Activated CD8-positive, alpha-beta T cell treated with anti-CD3 and anti-CD28 coated beads, Interleukin-2, amount 10 ng/mL, durations not matched to agents 7 days and 5 days (primary cell): ENCODE measurements at regions not wholly inside any gene's neighbourhood (a gene's known extent, or its start where the extent isn't known, plus 50 kb on each side); places are given as distances from the start of the nearest gene placed in this dataset.
"Not testable (repeated sequence)": the region's sequence is repeated elsewhere in the genome, so short reads cannot be mapped to it uniquely, and the experiment has no call there.

Source experiments
- ATAC-seq: fragments of 150-1000 bp; cut with Tn5 transposase; one replicate; pipeline ENCODE4 v1.10.0; 2021; ENCODE audit warnings: moderate library complexity
- CTCF ChIA-PET: fragments of 350-600 bp; sonication (Branson Sonifier 250); formaldehyde crosslinking; loops from one replicate; lab custom pipeline; 2021; ENCODE audit warnings: antibody characterized with exemption; lab: Charles Lee
- POLR2A ChIA-PET: fragments of 350-600 bp; sonication (Branson Sonifier 250); formaldehyde crosslinking; loops from one replicate; lab custom pipeline; 2021; ENCODE audit warnings: antibody characterized with exemption; lab: Charles Lee
- DNase-seq: peaks from one replicate; pipeline ENCODE4 v3.0.0-alpha.2; 2020
- H3K27ac Mint-ChIP-seq: one replicate; pipeline ENCODE4 v1.8.0; 2021; ENCODE audit warnings: mild to moderate bottlenecking, mixed read lengths
- H3K27me3 Mint-ChIP-seq: one replicate; pipeline ENCODE4 v1.8.0; 2021; ENCODE audit warnings: low read depth, mixed read lengths
- H3K36me3 Mint-ChIP-seq: one replicate; pipeline ENCODE4 v1.8.0; 2021; ENCODE audit warnings: low read depth, mixed read lengths
- H3K4me1 Mint-ChIP-seq: one replicate; pipeline ENCODE4 v1.8.0; 2021; ENCODE audit warnings: low read depth, mixed read lengths
- H3K4me3 Mint-ChIP-seq: one replicate; pipeline ENCODE4 v1.8.0; 2021; ENCODE audit warnings: mild to moderate bottlenecking, mixed read lengths
- H3K9me3 Mint-ChIP-seq: one replicate; pipeline ENCODE4 v1.8.0; 2022; ENCODE audit warnings: mixed read lengths; ENCODE audit not compliant: insufficient read depth

DNA sequence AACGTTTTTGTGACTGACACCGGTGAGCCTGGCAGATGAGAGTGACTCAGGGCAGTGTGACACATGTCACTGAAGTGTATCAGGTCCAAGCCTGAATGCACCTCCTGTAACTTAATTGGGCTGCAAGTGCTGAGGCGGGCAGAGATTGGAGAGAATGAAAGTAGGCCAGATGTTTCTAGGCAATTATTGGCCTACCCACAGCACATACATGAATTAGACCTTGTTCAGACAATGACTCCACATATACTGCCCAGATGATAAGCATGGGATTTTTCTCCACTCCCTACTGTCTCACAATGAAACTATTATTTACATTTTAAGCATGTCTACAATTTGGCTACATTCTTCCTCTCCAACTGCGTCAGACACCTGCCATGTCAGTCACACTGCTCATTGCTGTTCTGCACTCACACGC lies 187.3 kb upstream of the ZNF385D start:
- H3K27ac Mint-ChIP-seq = no peak overlapping the region

DNA sequence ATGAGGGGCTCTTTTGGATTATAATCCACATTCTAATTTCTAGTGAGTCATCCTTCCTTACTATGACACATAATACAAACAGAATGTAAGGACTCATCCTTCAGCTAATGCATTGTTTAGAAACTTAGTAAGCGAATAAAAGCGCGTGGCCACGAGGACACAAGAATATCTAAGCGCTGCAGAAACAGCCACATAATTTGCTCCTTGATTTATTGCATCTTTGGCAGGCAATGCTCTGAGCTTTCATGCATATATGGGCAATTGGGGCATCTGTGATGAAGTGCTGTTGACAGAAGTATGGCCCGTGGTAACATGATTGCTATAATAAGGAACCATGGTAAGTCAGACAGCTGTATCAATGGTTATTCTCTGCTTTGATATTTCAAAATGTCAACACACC lies 191.3 kb upstream of the ZNF385D start:
- H3K4me3 Mint-ChIP-seq = no peak overlapping the region
- POLR2A ChIA-PET = no interaction called here
- no peaks in the 10 kb centered on the region for H3K36me3 Mint-ChIP-seq
- H3K4me1 Mint-ChIP-seq = no peaks in the 10 kb centered on the region
- H3K27ac Mint-ChIP-seq = no peak overlapping the region
- DNase-seq = no peak
- no peaks in the 10 kb centered on the region for H3K9me3 Mint-ChIP-seq
- H3K27me3 Mint-ChIP-seq = no peaks in the 10 kb centered on the region
- CTCF ChIA-PET = no interaction called here
- no peak for ATAC-seq

More for the DNA sequence above, 187.3 kb upstream of the ZNF385D start:
- ATAC-seq (no peak), DNase-seq (no peak)
- no peak overlapping the region for H3K4me3 Mint-ChIP-seq
- ChIA-PET POLR2A (no interaction called here), CTCF (no interaction called here)
- no peaks in the 10 kb centered on the region for H3K4me1 Mint-ChIP-seq
- H3K36me3 Mint-ChIP-seq = no peaks in the 10 kb centered on the region
- no peaks in the 10 kb centered on the region for H3K9me3 Mint-ChIP-seq
- no peaks in the 10 kb centered on the region for H3K27me3 Mint-ChIP-seq

DNA sequence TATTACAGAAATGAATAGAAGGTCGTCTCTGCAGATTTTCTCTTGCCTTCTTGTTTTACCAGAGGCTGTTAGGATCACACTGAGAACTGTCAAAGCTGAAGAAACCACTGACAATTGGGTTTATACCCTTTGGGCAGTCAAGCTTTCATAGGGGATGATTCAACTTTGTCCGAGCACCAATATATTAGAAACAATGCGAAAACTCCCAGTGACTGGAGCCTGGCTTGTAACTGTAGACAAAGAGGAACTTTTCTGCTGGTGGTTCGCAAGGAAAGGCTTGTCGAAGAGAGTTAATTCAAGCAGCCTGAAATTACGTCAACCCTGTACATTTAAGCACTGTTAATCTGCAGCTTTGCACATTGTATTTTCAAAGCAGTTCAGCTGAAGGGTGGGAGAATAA lies 193.2 kb upstream of the ZNF385D start:
- DNase-seq (no peak), ATAC-seq (no peak)
- ChIA-PET POLR2A (no interaction called here), CTCF (no interaction called here)
- Mint-ChIP-seq H3K9me3 (no peaks in the 10 kb centered on the region), H3K27ac (no peak overlapping the region), H3K4me3 (no peak overlapping the region), H3K27me3 (no peaks in the 10 kb centered on the region), H3K36me3 (no peaks in the 10 kb centered on the region), H3K4me1 (no peaks in the 10 kb centered on the region)

DNA sequence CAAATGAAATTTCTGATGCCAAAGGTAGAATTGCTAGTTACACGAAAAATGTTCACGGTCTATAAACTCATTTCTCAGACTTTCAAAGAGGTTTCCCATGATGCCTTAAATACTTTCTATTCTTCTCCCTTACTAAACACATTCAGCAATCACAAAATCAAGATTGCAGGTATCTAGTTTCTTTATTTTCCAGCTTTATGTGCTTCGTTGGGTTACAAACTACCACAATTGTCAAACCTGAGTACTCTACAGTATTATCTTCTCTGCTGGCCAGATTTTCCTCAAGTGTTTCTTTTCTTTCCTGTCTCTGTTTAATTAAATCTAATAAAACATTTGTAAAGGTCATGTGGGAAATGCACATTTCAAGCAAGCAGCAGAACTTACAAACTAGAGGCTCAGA lies 201.8 kb upstream of the ZNF385D start:
- CTCF ChIA-PET = no interaction called here
- Mint-ChIP-seq H3K27me3 (no peaks in the 10 kb centered on the region), H3K27ac (no peak overlapping the region), H3K4me3 (no peak overlapping the region), H3K4me1 (no peaks in the 10 kb centered on the region), H3K36me3 (no peaks in the 10 kb centered on the region), H3K9me3 (peaks cover 19% of the 10 kb centered on the region)
- POLR2A ChIA-PET = no interaction called here
- ATAC-seq (no peak), DNase-seq (no peak)

DNA sequence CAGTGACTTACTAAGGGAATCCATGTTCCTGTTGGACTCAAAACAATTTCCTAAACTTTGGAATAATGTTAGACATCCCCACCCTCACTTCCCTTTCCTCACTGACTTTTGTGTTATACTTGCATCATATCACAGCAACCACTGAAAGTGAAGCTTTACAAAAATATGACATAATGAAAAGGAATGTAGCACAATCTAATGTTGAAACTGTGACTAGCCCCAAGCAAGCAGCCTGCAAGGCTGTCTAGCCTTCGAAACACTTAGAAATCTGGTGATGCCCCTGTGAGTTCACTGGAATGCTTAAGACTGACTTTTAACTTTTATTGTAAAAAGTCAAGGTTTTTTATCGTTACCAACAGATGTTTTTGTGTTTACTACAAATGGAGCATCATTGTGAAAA lies 203.7 kb upstream of the ZNF385D start:
- Mint-ChIP-seq H3K36me3 (no peaks in the 10 kb centered on the region), H3K27ac (no peak overlapping the region), H3K27me3 (no peaks in the 10 kb centered on the region), H3K9me3 (peaks cover 19% of the 10 kb centered on the region), H3K4me1 (no peaks in the 10 kb centered on the region), H3K4me3 (no peak overlapping the region)
- ChIA-PET POLR2A (no interaction called here), CTCF (no interaction called here)
- no peak for DNase-seq
- no peak for ATAC-seq

DNA sequence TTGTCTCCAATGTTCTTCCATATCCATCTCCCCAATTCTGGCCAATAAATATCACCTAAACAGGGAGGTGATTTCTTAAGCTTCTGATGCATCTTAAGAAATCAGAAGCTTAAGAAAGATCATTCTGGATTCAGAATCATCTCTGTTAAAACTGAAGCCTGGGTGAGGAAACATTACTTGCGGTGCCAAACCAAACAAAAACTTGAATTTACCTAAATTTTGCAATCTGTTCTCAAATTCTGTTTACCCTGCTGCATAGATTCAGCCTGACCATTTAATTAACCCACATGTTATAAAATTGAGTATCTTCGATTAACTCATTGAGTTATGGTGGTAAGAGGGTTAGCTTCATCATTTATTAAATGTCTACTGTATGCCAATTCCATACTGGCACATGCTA lies 204.4 kb upstream of the ZNF385D start:
- H3K4me3 Mint-ChIP-seq = no peak overlapping the region
- ChIA-PET POLR2A (no interaction called here), CTCF (no interaction called here)
- ATAC-seq (no peak), DNase-seq (no peak)
- no peak overlapping the region for H3K27ac Mint-ChIP-seq
- H3K9me3 Mint-ChIP-seq = peaks cover 17% of the 10 kb centered on the region
- no peaks in the 10 kb centered on the region for H3K27me3 Mint-ChIP-seq
- H3K4me1 Mint-ChIP-seq = no peaks in the 10 kb centered on the region
- no peaks in the 10 kb centered on the region for H3K36me3 Mint-ChIP-seq

DNA sequence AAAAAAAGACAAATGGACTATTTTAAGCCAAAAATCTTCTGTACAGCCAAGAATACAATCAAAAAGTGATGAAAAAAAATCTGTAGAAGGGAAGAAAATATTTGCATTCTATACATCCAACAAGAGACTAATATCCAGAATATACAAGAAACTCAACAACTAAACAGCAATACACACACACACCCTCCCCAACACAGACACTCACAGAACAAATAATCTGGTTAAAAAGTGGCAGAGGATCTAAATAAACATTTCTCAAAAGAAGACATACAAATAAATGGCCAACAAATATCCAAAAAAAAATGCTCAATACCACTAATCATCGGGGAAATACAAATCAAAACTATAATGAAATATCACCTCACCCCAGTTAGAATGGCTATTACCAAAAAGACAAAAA lies 209.0 kb upstream of the ZNF385D start:
- Mint-ChIP-seq H3K4me3 (no peak overlapping the region), H3K9me3 (peaks cover 3% of the 10 kb centered on the region), H3K27ac (no peak overlapping the region), H3K4me1 (no peaks in the 10 kb centered on the region), H3K27me3 (no peaks in the 10 kb centered on the region), H3K36me3 (no peaks in the 10 kb centered on the region)
- CTCF ChIA-PET = no interaction called here
- ATAC-seq (no peak), DNase-seq (no peak)
- POLR2A ChIA-PET = no interaction called here

DNA sequence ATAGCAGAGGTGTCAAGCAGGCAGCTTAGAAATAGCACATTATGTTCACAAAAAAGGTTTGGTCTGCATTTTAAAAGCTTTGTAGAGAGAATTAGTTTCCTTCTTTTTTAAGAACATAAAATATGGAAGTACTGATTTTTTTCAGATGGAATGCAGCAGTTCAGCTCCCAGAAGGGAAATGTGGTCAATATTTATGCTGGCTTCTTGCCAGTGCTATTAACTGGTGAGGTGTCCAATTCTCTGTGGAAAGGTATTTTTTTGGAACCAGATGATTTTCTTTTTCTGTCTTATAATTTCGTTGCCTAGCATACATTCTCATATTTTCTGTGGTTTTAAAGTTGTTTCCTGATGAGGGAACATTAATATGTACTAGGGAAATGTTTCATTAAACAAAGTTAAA lies 211.4 kb upstream of the ZNF385D start:
- Mint-ChIP-seq H3K4me3 (no peak overlapping the region), H3K36me3 (no peaks in the 10 kb centered on the region), H3K27me3 (no peaks in the 10 kb centered on the region), H3K4me1 (no peaks in the 10 kb centered on the region), H3K27ac (no peak overlapping the region), H3K9me3 (no peaks in the 10 kb centered on the region)
- ATAC-seq (no peak), DNase-seq (no peak)
- POLR2A ChIA-PET = no interaction called here
- CTCF ChIA-PET = no interaction called here

DNA sequence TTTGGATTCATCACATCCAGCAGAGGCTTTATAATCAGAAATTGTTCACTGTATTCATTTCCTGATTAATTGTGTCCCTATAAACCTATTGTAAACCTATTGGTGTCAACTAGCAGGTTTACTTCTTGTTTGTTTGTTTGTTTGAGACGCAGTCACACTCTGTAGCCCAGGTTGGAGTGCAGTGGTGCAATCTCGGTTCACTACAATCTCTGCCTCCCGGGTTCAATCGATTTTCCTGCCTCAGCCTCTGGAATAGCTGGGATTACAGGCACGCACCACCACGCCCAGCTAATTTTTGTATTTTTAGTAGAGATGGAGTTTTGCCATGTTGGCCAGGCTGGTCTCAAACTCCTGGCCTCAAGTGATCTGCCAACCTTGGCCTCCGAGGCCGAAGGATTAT lies 215.4 kb upstream of the ZNF385D start:
- H3K9me3 Mint-ChIP-seq, H3K27me3 Mint-ChIP-seq, ATAC-seq, H3K4me1 Mint-ChIP-seq, DNase-seq, CTCF ChIA-PET, POLR2A ChIA-PET, H3K27ac Mint-ChIP-seq, H3K36me3 Mint-ChIP-seq, H3K4me3 Mint-ChIP-seq: not testable (repeated sequence)

DNA sequence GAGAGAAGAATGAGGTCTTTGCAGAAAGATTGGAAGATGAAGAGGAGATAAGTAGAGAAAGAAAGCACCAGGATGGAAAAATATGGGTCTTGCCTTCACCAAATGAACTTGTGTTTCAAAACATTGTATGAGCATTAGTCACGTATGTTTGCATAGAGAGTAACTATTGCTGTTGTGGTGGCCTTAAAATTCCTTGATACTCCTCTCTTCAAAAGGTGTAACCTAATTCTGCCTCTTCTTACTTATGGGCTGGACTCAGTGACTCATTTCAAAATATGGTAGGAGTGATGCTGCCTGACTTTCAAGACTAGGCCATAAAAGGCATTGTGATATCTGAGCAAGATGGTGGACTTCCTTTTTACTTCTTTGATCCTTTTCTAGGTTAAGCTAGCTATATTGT lies 228.7 kb upstream of the ZNF385D start:
- Mint-ChIP-seq H3K27ac (no peak overlapping the region), H3K4me1 (no peaks in the 10 kb centered on the region), H3K9me3 (peaks cover 11% of the 10 kb centered on the region), H3K4me3 (no peak overlapping the region), H3K36me3 (no peaks in the 10 kb centered on the region), H3K27me3 (no peaks in the 10 kb centered on the region)
- CTCF ChIA-PET = no interaction called here
- POLR2A ChIA-PET = no interaction called here
- ATAC-seq (no peak), DNase-seq (no peak)

DNA sequence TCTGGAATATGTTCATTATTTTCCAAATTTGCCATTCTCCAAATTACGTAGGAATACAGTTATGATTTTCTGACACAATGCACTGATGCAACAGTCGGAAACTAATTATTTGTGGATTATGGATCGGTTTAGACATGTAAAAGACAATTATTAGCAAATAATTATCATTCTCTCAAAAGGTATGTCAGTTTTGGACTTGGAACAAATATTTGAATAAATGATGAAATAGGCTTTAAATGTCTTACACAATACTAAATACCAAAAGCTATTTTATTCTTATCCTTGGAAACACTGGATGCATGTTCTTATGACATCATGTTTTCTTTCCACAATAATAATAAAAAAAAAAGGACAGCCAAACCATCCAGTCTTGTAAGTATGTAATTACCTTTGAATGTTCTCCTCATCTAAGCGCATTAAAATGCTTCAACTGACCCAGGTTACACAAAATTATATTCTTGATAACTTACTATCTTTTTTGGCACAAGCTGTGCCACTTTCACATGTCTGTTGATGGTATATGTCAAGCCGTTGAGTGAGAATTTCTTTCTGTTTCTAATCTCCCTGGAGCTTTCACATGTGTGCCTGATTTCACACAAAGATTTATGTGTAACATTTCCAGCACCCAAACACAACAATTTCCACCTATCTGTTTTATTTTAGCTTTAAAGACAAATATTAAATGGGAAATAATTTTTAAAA lies 238.5 kb upstream of the ZNF385D start:
- Mint-ChIP-seq H3K36me3 (no peaks in the 10 kb centered on the region), H3K4me1 (no peaks in the 10 kb centered on the region), H3K27ac (no peak overlapping the region), H3K4me3 (no peak overlapping the region), H3K9me3 (peaks cover 4% of the 10 kb centered on the region), H3K27me3 (no peaks in the 10 kb centered on the region)
- DNase-seq = no peak
- no peak for ATAC-seq
- POLR2A ChIA-PET = no interaction called here
- CTCF ChIA-PET = no interaction called here

DNA sequence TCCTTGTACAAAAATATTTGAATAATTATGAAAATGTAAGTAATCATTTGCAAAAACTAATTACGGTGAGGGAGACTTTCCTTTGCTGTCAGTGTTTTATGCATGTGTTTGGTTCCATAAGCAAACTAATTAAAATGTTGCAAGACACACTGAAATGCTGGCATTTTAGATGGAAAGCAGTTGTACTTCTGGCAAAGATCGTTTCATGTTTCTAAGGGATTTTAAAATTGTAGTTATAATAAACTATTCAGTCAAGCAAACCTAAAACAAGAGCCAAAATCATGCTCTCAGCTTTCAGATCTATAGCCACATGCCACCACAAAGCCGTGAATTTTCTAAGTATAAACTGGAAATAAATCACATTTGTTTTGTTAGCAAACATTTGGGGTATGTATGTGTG lies 240.1 kb upstream of the ZNF385D start:
- Mint-ChIP-seq H3K4me1 (no peaks in the 10 kb centered on the region), H3K4me3 (no peak overlapping the region), H3K27ac (no peak overlapping the region), H3K9me3 (peaks cover 4% of the 10 kb centered on the region), H3K36me3 (no peaks in the 10 kb centered on the region), H3K27me3 (no peaks in the 10 kb centered on the region)
- no peak for DNase-seq
- ATAC-seq = no peak
- ChIA-PET CTCF (no interaction called here), POLR2A (no interaction called here)

DNA sequence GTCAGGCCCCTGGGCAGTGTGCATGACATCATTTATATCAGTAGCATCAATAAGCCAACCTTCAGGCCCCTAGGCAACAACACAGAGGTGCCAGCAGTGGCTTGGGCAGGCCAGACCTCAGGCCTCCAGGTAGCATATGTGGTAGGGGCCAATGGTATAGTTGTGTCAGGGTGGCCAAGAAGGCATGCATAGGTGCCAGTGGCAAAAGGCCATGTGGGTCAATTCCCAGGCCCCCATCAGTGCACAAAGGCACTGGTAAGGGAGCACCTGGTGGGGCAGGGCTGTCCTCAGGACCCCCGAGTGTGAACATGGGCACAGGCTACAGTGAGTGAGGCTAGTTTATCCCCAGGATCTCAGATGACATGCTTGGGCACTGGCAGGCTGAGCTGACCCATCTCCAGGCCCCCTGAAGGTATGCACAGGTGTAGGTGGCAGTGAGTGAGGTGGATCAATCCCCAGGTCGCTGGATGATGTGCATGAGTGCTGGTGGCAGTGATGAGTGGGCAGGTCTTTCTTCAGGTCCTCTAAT lies 244.1 kb upstream of the ZNF385D start:
- Mint-ChIP-seq H3K9me3 (peaks cover 4% of the 10 kb centered on the region), H3K4me3 (no peak overlapping the region), H3K27me3 (no peaks in the 10 kb centered on the region), H3K27ac (no peak overlapping the region), H3K4me1 (no peaks in the 10 kb centered on the region), H3K36me3 (no peaks in the 10 kb centered on the region)
- ATAC-seq (no peak), DNase-seq (no peak)
- ChIA-PET CTCF (no interaction called here), POLR2A (no interaction called here)
